K562 (cell line): ENCODE measurements at regions not wholly inside any gene's neighbourhood (a gene's known extent, or its start where the extent isn't known, plus 50 kb on each side); places are given as distances from the start of the nearest gene placed in this dataset.

Source experiments
- ATAC-seq: fragments of 200-7000 bp; cut with Tn5 transposase; 3 replicates; pipeline ENCODE4 v1.9.1; 2020; ENCODE audit warnings: moderate library complexity
- BruUV-seq: library from RNA; stranded (reverse); fragments of 400-500 nt; replicated peaks from 2 replicates; lab custom pipeline; 2021; lab: Mats Ljungman, UMichigan
- CTCF ChIA-PET: fragments of 300-600 bp; formaldehyde crosslinking; extraction: SDS; loops from one replicate; lab custom pipeline; 2021; ENCODE audit warnings: low intra/inter-chr PET ratio; lab: Yijun Ruan, JAX
- POLR2A ChIA-PET: fragments of 300-600, 350-650 bp; sonication (Branson Sonifier 250); formaldehyde crosslinking; extraction: SDS; loops from one replicate; lab custom pipeline; 2021; ENCODE audit warnings: antibody characterized with exemption, inconsistent platforms; lab: Yijun Ruan, JAX
- DNase-seq, 4 experiments: peaks; one replicate each; pipeline versions ENCODE4 v3.0.0 to v3.0.0-alpha.2; 2011 to 2018; ENCODE audit warnings: low spot score in 3 of 4, mixed read lengths in 3 of 4; ENCODE audit errors: extremely low read depth in 1 of 4
- FAIRE-seq: peaks from 2 replicates; lab custom pipeline; 2011; peaks lifted over from hg19 to GRCh38; lab: Jason Lieb, UNC
- H2AFZ ChIP-seq: 2 replicates; pipeline ENCODE4 v1.6.0; 2011; ENCODE audit warnings: low read depth, low read length, control low read depth, inconsistent platforms
- H3K27ac ChIP-seq: fragments of 200-600 bp; 3 replicates; pipeline ENCODE4 v1.8.0; 2011; ENCODE audit warnings: low read depth, mild to moderate bottlenecking, control low read depth, inconsistent platforms, low read length, moderate library complexity, mixed read lengths; ENCODE audit errors: extremely low read depth
- H3K27me3 ChIP-seq, 2 experiments: fragments of 300-600 bp in 1 of 2; 2 replicates in 1 of 2; 3 replicates in 1 of 2; pipeline versions ENCODE4 v1.6.0 to v1.8.0; 2011; ENCODE audit warnings: inconsistent platforms in 2 of 2, low read length in 2 of 2, mild to moderate bottlenecking in 1 of 2, mixed read lengths in 1 of 2, moderate library complexity in 1 of 2; ENCODE audit not compliant: control insufficient read depth in 2 of 2, insufficient read depth in 2 of 2
- H3K36me3 ChIP-seq: fragments of 300-600 bp; 3 replicates; pipeline ENCODE4 v1.8.0; 2011; ENCODE audit warnings: mild to moderate bottlenecking, low read length, inconsistent platforms; ENCODE audit not compliant: control insufficient read depth, insufficient read depth
- H3K4me1 ChIP-seq, 2 experiments: fragments of 200-600 bp in 1 of 2; replicated peaks in 1 of 2; 2 replicates in 1 of 2; 3 replicates in 1 of 2; pipeline versions ENCODE4 v1.5.1 to v1.8.0; 2011; ENCODE audit warnings: inconsistent platforms in 2 of 2, low read length in 2 of 2, mild to moderate bottlenecking in 1 of 2, mixed read lengths in 1 of 2, moderate library complexity in 1 of 2; ENCODE audit not compliant: control insufficient read depth in 2 of 2, insufficient read depth in 2 of 2
- H3K4me2 ChIP-seq: 2 replicates; pipeline ENCODE4 v1.6.1; 2011; ENCODE audit warnings: low read length, control low read depth, inconsistent platforms, mixed read lengths; ENCODE audit not compliant: insufficient read depth
- H3K4me3 ChIP-seq: fragments of 200-600 bp; sonication (generic), shearing (Covaris generic); 2 replicates; pipeline ENCODE4 v1.5.1; 2016; ENCODE audit warnings: control low read depth, inconsistent platforms
- H3K79me2 ChIP-seq: fragments of 200-600 bp; 3 replicates; pipeline ENCODE4 v1.8.0; 2011; ENCODE audit warnings: low read length, inconsistent platforms; ENCODE audit not compliant: control insufficient read depth, insufficient read depth
- H3K9ac ChIP-seq, 2 experiments: 2 replicates each; pipeline versions ENCODE4 v1.6.0 to v1.6.1; 2011; ENCODE audit warnings: low read depth in 2 of 2, low read length in 2 of 2, control low read depth in 1 of 2, inconsistent platforms in 1 of 2, mild to moderate bottlenecking in 1 of 2, mixed read lengths in 1 of 2; ENCODE audit not compliant: insufficient read depth in 1 of 2
- H3K9me1 ChIP-seq: one replicate; pipeline ENCODE4 v1.6.0; 2011; ENCODE audit warnings: inconsistent platforms, mild to moderate bottlenecking, low read length, moderate library complexity; ENCODE audit not compliant: control insufficient read depth, insufficient read depth
- H3K9me3 ChIP-seq: replicated peaks from 2 replicates; pipeline ENCODE4 v1.5.1; 2011; ENCODE audit warnings: low read depth, low read length, inconsistent platforms; ENCODE audit not compliant: control insufficient read depth, insufficient read depth
- H4K20me1 ChIP-seq: replicated peaks from 2 replicates; pipeline ENCODE4 v1.6.1; 2011; ENCODE audit warnings: low read length, inconsistent platforms, mixed read lengths; ENCODE audit not compliant: control insufficient read depth, insufficient read depth
- ELF2 ChIP-seq: fragments of 250-450 bp; sonication (Bioruptor Pico); IDR thresholded peaks from 2 replicates; pipeline ENCODE4 v1.5.0; 2021; ENCODE audit warnings: mild to moderate bottlenecking
- MIER1 ChIP-seq: fragments of 450-650 bp; IDR thresholded peaks from 2 replicates; pipeline ENCODE4 v1.6.1; 2016; ENCODE audit warnings: antibody characterized with exemption, mild to moderate bottlenecking, low read depth
- PHTF2 ChIP-seq: fragments of 250-450 bp; sonication (Bioruptor Pico); IDR thresholded peaks from 2 replicates; pipeline ENCODE4 v1.5.0; 2021; ENCODE audit warnings: mild to moderate bottlenecking
- RBM17 ChIP-seq: fragments of 200-400 bp; formaldehyde crosslinking; IDR thresholded peaks from 2 replicates; pipeline ENCODE4 v1.6.1; 2017; ENCODE audit warnings: low read depth, mild to moderate bottlenecking, low read length, borderline replicate concordance
- TSHZ1 ChIP-seq: fragments of 250-450 bp; sonication (Bioruptor Pico); IDR thresholded peaks from 2 replicates; pipeline ENCODE4 v1.4.0; 2020; ENCODE audit warnings: mild to moderate bottlenecking, moderate library complexity
- ZKSCAN3 ChIP-seq: fragments of 250-450 bp; sonication (Bioruptor Pico); IDR thresholded peaks from 2 replicates; pipeline ENCODE4 v1.4.0; 2020
- ZNF232 ChIP-seq: sonication (generic); formaldehyde crosslinking; IDR thresholded peaks from 2 replicates; pipeline ENCODE4 v1.8.0; 2022; ENCODE audit warnings: mild to moderate bottlenecking, missing genetic modification reagents
- WGBS: fragments of 100-300 bp; shearing (Covaris generic); methylation state at CpG from one replicate; pipeline ENCODE4 v1.1.6; 2016; ENCODE audit warnings: low coverage, mixed read lengths; ENCODE audit not compliant: insufficient coverage; ENCODE audit errors: missing lambda C conversion rate; 5-methylcytosine and 5-hydroxymethylcytosine counted together
- in situ Hi-C: fragments of 300-500 bp; cut with MboI; formaldehyde crosslinking; loops from 4 replicates; pipeline ENCODE4 v1.15.0; 2018; ENCODE audit warnings: inconsistent platforms, mixed read lengths
- intact Hi-C: fragments of 100-400 bp; cut with micrococcal nuclease; formaldehyde crosslinking; loops from 2 replicates; pipeline ENCODE4 v1.14.2; 2022

DNA sequence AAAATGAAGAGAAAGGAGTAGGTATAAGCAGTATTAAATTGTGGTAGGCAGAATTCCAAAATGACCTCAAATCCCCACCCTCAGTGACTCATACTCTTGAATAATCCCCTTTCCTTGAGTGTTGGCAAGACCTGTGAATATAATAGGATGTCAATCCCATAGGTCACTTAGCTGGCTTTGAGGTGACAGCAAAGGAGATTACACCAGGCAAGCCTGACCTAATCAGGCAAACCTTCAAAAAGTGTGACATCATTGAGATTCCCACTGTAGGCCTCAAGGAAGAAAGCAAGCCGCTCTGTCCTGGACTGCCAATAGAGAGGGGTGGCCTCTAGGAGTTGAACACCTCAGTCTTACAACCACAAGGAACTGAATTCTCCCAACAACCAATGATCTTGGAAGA lies 535.2 kb downstream of the RBFOX1 start:
- 30% methylated on average over 1 of the region's 1 CpG for WGBS
- H2AFZ ChIP-seq, result no peak overlapping the region
- intact Hi-C loops, result no loop called here
- H3K4me1 ChIP-seq, result no peaks in the 10 kb centered on the region
- no peak for DNase-seq
- POLR2A ChIA-PET, result no interaction called here
- ATAC-seq, result no peak
- H4K20me1 ChIP-seq, result no peaks in the 10 kb centered on the region
- H3K9me1 ChIP-seq, result no peaks in the 10 kb centered on the region
- no peaks in the 10 kb centered on the region for H3K79me2 ChIP-seq
- no peak overlapping the region for H3K4me3 ChIP-seq
- TF ChIP-seq ZKSCAN3, result no peak
- H3K9me3 ChIP-seq, result no peaks in the 10 kb centered on the region
- no peak for FAIRE-seq
- in situ Hi-C loops, result no loop called here
- no peak overlapping the region for H3K9ac ChIP-seq
- no peaks in the 10 kb centered on the region for H3K27me3 ChIP-seq
- no peak overlapping the region for H3K27ac ChIP-seq
- no peak overlapping the region for H3K4me2 ChIP-seq
- CTCF ChIA-PET, result no interaction called here
- BruUV-seq, result no TSS peak
- H3K36me3 ChIP-seq, result no peaks in the 10 kb centered on the region

- FAIRE-seq (no peak), ATAC-seq (no peak), DNase-seq (no peak)
- Histone ChIP-seq H3K9me3 (no peaks in the 10 kb centered on the region), H3K4me3 (no peak overlapping the region), H3K36me3 (no peaks in the 10 kb centered on the region), H3K9ac (no peak overlapping the region), H2AFZ (no peak overlapping the region), H3K4me2 (no peak overlapping the region), H4K20me1 (no peaks in the 10 kb centered on the region; the same call in 1 of the 2 replicates), H3K27me3 (no peaks in the 10 kb centered on the region), H3K9me1 (no peaks in the 10 kb centered on the region), H3K27ac (no peak overlapping the region), H3K79me2 (no peaks in the 10 kb centered on the region), H3K4me1 (no peaks in the 10 kb centered on the region)
- WGBS, result 55% methylated on average over 4 of the region's 4 CpGs
- CTCF ChIA-PET, result no interaction called here
- intact Hi-C loops, result no loop called here
- in situ Hi-C loops, result no loop called here
- POLR2A ChIA-PET, result interaction anchor here (1.3 kb wide), 1 partner anchor 13 kb away, joined by 3 read pairs; no protein-coding TSS in a partner anchor
- BruUV-seq, result no TSS peak
- TF ChIP-seq RBM17 (no peak), PHTF2 (CRISPR knock-in tag) (no peak), TSHZ1 (CRISPR knock-in tag) (no peak), MIER1 (no peak), ZNF232 (CRISPR knock-in tag) (no peak), ELF2 (CRISPR knock-in tag) (no peak)
Observed at GRCh38 chr16:7866144-7866543, 533.5 kb downstream of the RBFOX1 start.
